ENCODE measurements at regions not wholly inside any gene's neighbourhood (a gene's known extent, or its start where the extent isn't known, plus 50 kb on each side); places are given as distances from the start of the nearest gene placed in this dataset.
"Not testable (repeated sequence)": the region's sequence is repeated elsewhere in the genome, so short reads cannot be mapped to it uniquely, and the experiment has no call there.

DNA sequence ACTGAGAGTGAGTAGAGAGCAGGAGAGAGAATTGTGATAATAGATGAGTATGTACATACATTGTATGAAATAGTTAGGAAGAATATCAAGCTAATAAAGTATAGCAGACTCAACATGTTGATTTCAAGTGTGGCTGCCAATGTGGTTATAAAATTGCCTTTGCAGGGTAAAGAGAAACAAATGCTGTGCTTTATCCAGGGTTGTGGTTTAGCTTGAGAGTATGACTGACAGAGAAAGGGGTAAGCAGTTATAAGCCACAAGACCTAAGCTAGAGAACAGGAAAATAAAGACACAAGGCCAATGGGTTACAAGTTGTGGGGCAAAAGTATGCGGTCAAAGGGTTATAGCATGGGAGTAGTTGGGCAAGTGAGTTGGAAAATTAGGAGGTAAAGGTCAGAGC, 1217.5 kb downstream of the DIAPH3 start:
- DNase-seq: no peak

DNA sequence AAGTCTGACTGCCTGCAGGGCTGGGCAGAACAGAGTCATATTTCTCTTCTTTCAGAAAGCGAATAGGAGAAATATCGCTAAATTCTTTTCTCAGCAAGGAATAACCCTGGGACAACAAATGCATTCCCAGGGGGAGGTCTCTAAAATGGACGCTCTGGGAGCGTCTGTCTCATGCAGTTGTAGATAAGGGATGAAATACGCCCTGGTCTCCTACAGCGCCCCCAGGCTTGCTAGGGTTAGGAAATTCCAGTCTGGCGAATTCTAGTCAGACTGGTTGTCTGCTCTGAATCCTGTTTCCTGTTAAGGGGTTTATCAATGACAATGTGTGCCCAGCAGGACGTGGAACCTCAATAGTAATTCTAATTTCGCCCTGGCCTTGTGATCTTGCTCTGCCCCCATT, 1214.1 kb downstream of the DIAPH3 start:
- no peak for DNase-seq

DNA sequence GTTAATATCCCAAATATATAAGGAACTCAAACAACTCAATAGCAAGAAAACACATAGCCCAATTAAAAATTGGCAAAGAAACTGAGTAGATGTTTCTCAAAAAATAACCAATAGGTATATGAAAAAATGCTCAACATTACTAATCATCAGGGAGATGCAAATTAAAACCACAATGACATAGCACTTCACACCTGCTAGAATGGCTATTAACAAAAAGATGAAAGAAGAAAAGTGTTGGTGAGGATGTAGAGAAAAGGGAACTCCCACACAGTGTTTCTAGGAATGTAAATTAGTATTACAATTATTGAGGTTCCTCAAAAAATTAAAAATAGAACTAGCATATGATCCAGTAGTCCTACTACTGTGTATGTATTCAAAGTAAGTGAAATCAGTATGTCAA, 1212.8 kb downstream of the DIAPH3 start:
- no peak for DNase-seq

DNA sequence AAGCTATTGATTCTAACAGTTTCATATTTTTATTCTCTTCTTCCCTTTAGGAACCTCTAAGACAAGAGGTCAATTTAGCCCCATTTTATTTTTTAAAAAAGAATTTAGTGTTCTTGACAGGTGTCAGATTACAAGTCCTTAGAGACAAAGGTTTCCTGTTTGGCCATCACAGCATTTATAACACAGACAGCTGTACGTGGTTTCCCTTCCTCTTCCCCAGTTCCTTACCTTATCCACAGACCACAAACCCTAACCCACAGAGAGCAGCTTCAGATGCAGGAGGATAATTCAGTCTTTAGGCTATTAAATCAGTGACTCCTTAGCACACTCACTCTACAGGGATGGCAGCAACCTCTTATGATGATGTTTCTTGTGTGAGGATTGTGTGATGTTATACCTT, 1210.1 kb downstream of the DIAPH3 start:
- no peak for DNase-seq

DNA sequence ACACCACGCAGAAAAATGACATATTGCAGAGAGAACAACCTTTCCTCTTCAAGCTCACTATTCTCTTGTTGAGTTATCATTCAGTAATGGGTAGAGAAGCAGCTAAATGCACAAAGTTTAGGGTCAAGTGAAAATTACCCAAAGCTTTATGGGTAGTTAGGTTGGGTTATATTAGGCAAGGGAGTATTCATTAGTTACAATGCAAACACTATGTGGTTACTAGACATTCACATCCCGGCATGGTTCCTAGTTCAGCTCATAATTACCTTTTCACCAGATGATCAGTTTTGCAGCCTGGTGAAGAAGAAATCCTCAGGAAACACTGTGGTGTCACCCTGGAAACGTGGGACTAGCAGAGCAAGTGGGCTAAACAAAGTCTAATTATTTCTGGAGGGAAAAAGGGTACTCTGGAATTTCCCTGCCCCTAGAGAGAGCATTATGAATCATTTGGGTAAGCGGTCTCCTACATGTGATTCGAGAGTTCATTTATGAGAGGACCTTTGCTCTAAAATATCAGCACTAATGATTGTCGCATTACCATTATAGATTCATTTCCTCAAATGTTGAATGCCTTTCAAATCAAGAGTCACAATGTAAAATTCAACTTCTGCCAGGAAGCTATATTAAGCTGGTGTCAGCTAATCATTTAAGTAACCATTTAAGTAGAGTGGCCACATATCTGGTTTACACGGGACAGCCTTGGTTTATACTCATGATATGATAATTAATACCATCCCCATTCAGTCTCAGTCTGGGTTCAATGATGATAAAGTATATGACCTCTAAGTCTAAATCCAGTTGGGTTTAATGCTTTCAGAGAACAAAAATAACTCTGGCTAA, 1208.0 kb downstream of the DIAPH3 start:
- no peak for DNase-seq

DNA sequence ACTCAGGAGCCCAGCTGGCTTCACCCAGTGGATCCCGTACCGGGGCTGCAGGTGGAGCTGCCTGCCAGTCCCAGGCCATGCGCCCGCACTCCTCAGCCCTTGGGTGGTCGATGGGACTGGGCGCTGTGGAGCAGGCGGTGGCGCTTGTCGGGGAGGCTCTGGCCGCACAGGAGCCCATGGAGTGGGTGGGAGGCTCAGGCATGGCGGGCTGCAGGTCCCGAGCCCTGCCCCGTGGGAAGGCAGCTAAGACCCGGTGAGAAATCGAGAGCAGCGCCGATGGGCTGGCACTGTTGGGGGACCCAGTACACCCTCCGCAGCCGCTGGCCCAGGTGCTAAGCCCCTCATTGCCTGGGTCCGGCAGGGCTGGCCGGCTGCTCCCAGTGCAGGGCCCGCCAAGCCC, 1205.6 kb downstream of the DIAPH3 start:
- DNase-seq: not testable (repeated sequence)

DNA sequence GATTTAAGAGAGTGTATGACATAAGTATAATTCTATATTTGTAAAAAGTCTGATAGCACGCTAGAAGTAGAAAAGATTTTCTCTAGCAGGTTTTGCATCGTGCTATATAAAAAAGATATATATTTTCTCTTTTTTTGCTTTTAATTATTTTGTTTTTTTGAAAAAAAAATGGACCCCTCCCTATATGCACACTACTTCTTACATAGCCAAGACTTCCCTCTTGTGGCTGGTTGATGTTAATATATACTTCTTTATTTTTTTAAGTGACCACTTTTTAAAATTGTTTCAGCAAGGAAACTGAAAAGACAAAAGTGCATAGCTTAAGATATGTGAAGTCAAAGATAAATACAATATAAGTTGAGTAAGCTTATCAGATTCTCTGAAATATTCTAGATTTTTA, 1202.8 kb downstream of the DIAPH3 start:
- DNase-seq: peak; percentile 10

DNA sequence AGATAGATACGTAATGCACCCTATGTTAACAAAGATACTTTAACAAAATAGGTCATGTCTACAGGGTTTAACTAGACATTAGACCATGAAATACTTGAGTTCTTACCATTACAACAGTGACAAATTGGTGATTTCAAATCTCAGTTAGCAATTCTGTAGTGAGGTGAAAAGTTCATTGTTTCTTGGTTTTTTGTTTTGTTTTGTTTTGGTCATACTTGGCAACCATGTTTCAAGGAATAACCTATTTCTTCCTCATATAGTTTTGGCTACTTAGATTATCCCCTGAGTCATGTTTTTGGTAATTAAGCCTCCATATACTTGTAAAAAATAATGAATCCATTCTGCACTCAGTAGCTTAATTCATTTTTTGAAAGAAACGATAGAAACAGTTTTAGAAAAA, 1200.4 kb downstream of the DIAPH3 start:
- no peak for DNase-seq

DNA sequence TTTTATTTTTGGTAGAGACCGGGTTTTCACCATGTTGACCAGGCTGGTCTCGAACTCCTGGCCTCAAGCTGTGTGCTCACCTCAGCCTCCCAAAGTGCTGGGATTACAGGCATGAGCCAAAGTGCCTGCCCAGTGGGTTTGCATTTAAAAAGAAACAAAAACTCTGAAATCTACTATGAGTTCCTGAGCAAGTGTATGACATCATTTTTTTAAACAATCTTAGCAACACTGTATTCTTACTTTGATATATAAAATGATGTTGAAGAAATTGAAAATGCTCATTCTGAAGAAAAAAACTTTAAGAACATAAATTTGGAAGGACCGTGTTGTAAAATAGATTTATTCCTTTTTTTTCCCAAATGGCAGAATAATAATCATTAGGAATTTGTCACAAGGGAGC, 1199.7 kb downstream of the DIAPH3 start:
- DNase-seq: no peak

DNA sequence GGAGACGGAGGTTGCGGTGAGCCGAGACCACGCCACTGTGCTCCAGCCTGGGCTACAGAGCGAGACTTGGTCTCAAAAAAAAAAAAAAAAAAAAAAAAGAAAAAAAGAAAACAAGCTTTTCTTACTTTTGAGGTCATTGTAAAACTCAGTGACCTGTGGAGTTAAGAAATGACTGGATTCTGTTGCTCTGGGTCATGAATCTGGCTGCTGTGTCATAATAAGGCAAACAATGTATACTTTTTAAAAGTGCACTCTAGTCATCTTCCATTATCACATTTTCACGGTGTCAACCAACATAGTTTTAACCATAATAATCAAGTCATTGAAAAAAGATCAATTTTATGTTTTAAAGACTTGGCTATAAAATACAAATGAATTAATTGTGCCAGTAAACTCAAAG, 1186.6 kb downstream of the DIAPH3 start:
- no peak for DNase-seq

DNA sequence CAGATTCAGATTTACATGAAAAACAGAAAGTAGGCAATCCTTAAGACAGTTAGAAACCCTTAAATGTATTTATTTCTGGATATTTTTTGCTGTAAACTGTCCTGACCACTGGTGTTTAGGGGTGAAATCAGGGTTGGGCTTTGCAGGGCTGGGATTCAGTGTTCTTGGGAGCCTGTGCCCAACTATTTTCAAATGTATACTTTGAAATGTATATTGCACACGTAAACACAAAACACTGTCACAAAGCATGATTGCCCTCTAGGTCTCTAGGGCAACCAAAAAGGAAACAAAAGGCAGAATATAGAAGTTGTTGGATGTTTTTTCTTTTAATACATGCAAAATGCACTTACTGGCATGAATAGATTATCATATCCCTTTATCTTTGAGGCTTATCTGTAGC, 1185.4 kb downstream of the DIAPH3 start:
- DNase-seq: no peak

DNA sequence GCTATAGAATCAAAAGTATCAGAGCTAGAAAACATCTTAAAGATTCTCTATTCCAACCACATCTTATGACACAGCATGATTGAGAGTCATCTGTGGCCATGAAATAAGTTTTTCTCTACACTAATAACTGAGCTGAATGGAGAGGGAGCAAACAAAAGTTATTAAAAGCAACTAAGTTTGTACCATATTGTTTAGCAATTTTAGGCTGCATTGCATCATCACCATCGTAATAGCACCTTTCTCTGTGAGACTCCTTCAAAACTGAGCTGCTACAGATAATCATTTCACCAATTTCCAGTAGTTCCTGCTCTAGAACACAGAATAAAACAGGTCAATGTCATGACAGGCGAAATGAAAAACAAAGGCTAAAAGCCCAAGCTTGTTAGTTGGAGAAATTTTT, 1183.9 kb downstream of the DIAPH3 start:
- no peak for DNase-seq

DNA sequence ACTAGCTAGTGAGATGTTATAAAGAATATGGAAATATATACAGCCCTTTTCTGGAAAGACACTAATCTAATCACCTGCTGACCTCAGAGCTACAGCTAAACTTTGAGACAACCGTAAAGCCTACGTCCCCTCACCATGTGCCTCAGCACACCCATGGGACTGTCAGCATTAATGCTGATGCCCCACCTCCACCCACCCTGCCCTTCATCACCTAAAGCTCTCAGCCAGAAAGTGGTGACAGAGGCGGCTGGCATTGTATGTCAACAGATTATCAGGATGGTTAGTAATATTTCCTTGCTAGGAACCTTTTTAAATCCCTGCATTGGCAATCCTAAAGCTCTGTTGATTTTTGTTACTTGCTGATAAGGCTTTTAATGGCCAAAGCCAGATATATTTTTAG, 1177.9 kb downstream of the DIAPH3 start:
- no peak for DNase-seq

DNA sequence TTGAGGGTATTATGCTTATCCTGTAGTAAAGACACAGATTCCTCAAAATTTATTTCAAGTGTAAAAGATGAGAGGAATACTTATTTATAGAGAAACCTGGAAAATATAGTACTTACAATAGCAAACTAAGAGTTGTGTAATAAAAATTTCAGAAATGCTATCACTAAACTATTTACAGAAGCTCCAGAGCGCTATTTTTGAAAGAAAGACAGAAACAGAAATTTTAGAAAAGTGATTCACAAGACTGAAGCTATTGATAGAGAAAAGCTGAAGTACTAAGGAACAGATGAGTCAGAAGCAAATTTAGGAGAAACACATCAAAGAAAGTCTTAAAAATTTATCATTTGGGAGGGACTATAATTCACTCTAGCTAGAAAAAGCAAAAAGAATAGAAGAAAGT, 1174.2 kb downstream of the DIAPH3 start:
- no peak for DNase-seq

DNA sequence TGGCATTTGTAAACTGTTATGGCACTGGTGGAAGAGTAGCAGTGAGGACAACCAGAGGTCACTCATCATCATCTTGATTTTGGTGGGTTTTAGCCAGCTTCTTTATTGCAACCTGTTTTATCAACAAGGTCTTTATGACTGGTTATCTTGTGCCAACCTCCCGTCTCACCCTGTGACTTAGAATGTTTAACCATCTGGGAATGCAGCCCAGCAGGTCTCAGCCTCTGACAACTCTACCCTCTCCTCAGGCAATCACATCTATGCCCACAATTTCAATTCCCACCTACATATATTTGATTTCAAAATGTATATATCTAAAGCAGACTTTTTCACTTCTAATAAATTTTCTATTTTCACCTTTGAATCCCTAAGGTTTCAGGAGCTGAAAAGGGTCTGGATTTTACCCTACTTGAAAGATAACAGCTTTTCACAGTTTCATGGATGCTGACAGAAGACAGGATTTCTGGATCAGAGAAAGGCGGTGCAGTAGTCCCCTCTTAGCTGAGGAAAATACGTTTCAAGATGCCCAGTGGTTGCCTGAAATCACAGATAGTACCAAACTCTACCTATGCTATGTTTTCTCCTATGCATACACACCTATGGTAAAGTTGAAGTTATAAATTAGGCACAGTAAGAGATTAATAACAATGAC, 1171.8 kb downstream of the DIAPH3 start:
- DNase-seq: no peak

DNA sequence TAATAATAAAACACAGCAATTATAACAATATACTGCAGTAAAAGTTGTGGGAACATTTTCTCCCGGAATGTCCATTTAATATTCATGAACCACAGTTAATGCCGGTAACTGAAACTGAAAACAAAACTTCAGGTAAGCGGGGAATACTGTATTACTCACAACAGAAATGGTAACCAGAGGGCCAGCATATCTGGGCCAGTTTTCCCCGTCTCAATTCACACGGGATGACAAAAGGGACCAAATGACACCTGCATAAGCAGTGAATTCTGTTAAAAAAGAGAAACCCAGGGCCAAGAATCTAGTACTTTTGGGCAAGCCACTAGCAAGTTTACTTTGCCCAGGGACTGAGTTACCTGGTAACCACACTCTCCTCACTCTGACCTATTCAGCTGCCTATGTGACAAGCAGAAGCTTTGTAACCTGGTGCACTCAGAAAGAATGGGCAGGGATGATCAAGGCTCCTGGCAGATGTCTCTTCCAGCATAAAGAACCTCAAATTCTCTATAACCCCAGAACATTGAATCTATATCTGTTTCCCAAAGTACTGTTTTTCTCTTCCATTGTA, 1171.2 kb downstream of the DIAPH3 start:
- DNase-seq: no peak

DNA sequence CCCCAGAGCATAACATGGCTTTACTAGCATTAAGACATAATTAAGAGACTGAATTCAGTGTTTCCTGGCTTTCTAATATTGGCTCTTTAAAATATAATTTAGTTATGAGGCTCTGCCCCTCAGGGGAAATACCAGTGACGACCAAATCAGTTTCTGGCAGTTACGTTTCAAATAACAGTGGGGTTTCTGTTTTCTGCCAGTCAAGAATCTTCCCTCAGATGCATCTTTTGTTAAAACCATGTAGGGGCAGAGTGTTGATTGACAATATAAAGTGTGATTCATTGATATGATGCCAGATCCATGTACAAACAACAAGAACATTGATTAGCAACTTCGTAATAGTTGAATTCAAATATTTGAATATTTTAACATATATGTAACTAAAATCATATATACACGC, 1169.7 kb downstream of the DIAPH3 start:
- no peak for DNase-seq

DNA sequence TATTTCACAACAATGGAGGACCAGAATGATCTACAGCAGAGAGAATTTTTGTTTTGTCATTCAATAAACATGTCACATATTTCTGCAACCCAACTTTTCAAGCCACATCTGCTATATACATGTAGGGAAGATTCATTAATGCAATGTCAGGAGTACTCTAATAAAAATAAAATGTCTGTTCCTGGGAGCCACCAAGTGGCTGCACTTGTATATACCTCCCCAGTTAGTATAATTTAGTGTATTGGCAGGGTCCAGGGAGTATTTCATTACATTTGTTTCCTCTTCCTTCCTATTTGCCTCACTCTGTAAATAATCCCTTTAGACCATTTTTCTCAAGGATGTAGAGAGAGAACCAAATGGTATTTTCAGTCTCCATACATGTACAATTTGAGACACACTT, 1169.0 kb downstream of the DIAPH3 start:
- DNase-seq: no peak

DNA sequence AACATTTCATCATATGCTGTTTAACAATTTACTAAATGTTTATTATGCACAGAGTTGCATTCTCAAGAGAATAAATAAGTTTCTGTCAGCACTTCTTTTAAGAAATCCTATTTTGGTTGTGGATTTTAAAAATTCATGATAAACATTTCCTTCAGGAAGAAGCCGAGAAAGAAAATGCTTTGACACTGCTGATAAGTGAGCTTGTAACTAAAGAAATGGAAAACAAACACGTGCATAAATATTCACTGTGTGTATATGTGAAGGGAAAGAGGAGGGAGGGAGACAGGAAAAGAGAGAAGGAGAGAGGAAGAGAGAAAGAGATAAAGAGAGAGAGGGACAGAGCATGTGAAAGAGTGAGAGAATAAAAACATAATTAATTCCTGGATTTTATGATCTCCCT, 1165.0 kb downstream of the DIAPH3 start:
- no peak for DNase-seq

DNA sequence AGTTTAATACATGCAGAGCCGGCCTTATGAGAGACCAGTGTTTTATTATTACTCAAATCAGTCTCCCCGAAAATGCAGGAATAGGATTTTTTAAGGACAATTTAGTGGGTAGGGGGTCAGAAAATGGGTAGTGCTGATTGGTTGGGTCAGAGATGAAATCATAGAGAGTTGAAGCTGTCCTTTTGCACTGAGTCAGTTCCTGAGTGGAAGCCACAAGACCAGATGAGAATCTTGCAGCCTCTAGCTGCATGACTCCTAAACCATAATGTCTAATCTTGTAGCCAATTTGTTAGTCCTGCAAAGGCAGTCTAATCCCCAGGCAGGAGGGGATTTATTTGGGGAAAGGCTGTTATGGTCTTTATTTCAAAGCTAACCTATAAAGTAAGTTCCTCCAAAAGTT, 1163.9 kb downstream of the DIAPH3 start:
- DNase-seq: no peak

DNA sequence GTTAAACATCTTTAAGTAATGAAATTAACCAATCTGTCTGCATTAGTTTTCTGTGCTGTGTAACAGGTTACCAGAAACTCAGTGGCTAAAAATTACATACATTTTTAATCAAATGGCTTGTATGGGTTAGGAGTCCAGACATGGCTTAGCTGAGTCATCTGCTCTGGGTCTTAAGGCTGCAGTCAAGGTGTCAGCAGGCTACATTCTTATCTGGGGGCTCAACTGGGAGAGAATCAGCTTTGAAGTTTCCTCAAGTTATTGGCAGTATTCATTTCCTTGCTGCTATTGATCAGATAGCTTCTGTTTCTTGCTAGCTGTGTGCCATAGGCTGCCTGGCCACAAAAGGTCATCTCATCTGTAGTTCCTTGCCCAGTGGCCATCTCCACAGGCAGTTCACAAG, 1163.0 kb downstream of the DIAPH3 start:
- DNase-seq: no peak

DNA sequence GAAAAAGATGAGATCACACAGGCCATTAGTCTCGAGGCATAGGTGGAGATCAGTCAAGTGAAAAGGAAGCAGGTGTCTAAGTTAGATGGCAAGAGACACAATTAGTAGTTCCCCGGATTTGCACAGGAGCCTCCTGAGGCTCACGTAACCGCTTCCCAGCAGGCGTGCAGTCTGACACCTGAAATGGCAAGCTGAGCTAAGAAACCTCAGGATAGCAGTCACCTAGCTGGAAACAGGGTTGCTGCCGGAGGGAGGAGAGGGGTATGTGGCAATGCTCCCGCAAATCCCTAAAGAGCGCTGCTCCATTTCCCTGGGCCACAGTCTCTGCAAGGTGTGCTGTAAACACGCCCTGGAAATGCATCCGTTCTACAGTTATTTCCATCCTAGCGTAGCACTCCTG, 1151.0 kb downstream of the DIAPH3 start:
- DNase-seq: no peak

DNA sequence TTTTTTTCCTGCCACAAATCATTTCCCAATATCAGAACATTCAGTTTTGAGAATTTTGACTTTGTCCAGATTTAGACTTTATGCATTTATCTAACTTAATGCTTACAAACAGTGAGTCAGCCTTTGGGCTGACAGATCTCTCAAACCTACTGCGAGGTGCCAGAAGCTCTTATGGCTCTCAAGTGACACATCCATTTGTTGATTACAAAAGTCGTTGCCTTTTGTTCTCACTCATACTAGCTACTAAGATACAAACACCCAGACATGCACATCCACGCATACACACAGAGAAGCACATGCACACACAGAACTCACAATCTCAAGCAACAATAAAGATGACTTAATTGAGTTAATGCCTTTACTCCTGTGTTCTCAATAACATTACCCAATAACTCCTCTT, 1147.5 kb downstream of the DIAPH3 start:
- DNase-seq: no peak

DNA sequence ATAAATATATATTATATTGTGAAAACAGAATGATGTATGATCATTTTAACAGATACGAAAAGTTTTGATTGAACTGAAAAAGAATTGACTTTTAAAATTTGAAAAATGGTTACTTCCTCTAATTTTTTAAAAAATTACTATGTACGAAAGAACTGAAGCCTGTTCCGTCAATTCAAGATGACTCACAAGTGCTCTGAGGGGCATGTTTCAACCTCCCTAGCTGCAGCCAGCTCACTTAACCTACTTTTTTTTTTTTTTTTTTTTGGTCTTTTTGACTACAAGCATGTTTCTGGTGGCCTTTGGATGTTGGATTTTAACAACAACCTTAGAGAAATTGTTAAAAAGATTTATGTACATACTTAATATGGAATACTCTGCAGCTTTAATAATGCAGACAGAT, 1139.3 kb downstream of the DIAPH3 start:
- DNase-seq: no peak

DNA sequence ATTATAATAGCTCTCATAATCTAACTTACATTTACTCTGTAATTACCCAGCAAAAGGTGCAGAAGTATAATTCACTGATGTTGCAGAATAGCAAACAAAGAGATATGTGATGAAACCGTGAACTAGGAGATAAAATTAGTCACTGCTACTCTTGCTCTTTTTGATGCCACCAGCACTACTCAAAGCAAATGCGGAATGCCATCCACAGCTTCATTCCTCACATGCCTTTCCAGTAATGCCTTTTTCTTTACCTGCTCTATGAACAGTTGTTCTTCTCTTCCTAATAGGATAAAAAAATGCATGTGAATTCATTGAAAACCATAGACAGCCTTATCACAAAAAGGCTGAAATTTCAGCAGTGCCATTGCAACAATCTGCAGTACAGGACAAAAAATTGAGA, 1129.5 kb downstream of the DIAPH3 start:
- no peak for DNase-seq
